ENCODE measurements at regions not wholly inside any gene's neighbourhood (a gene's known extent, or its start where the extent isn't known, plus 50 kb on each side); places are given as distances from the start of the nearest gene placed in this dataset.

- Histone ChIP-seq H3K27ac (no peak overlapping the region), H3K9me3 (no peaks in the 10 kb centered on the region), H3K27me3 (no peaks in the 10 kb centered on the region), H3K36me3 (no peaks in the 10 kb centered on the region), H3K4me3 (no peak overlapping the region), H3K4me1 (no peaks in the 10 kb centered on the region)
- TF ChIP-seq POLR2A (IDR thresholded peaks at IDR 0.05) (no peak), POLR2AphosphoS5 (IDR thresholded peaks at IDR 0.05) (no peak), EP300 (IDR thresholded peaks at IDR 0.05) (no peak), CTCF (IDR thresholded peaks at IDR 0.05) (no peak)
- no peak for DNase-seq (ENCODE audit: low spot score in 2 of 2)
- WGBS = 77% methylated on average over 2 of the region's 2 CpGs
Measured at GRCh38 chr11:110939471-110939870, 227.2 kb upstream of the ARHGAP20 start.

- no peak overlapping the region for H3K4me3 ChIP-seq
- no peaks in the 10 kb centered on the region for H3K9me3 ChIP-seq
- no peaks in the 10 kb centered on the region for H3K36me3 ChIP-seq
- TF ChIP-seq CTCF (IDR thresholded peaks at IDR 0.05) = no peak
- no peak for TF ChIP-seq EP300 (IDR thresholded peaks at IDR 0.05)
- TF ChIP-seq POLR2A (IDR thresholded peaks at IDR 0.05) = no peak
- no peak for TF ChIP-seq POLR2AphosphoS5 (IDR thresholded peaks at IDR 0.05)
- no peaks in the 10 kb centered on the region for H3K4me1 ChIP-seq
- H3K27me3 ChIP-seq = no peaks in the 10 kb centered on the region
- no peak overlapping the region for H3K27ac ChIP-seq
- DNase-seq (ENCODE audit: low spot score in 2 of 2) = no peak
- 90% methylated on average over 2 of the region's 2 CpGs for WGBS
Measured at GRCh38 chr11:110935018-110935640, 222.9 kb upstream of the ARHGAP20 start.

GRCh38 chr11:110929129-110929528, 216.9 kb upstream of the ARHGAP20 start:
- WGBS = 0% methylated on average over 1 of the region's 1 CpG
- TF ChIP-seq EP300 (IDR thresholded peaks at IDR 0.05) (no peak), CTCF (IDR thresholded peaks at IDR 0.05) (no peak), POLR2A (IDR thresholded peaks at IDR 0.05) (no peak), POLR2AphosphoS5 (IDR thresholded peaks at IDR 0.05) (no peak)

GRCh38 chr11:110928391-110928790, 216.2 kb upstream of the ARHGAP20 start:
- no peak for DNase-seq (ENCODE audit: low spot score in 2 of 2)
- Histone ChIP-seq H3K27me3 (no peaks in the 10 kb centered on the region), H3K4me1 (no peaks in the 10 kb centered on the region), H3K9me3 (no peaks in the 10 kb centered on the region), H3K4me3 (no peak overlapping the region), H3K36me3 (no peaks in the 10 kb centered on the region), H3K27ac (no peak overlapping the region)
- WGBS = 57% methylated on average over 2 of the region's 2 CpGs
- TF ChIP-seq CTCF (IDR thresholded peaks at IDR 0.05) (no peak), EP300 (IDR thresholded peaks at IDR 0.05) (no peak), POLR2A (IDR thresholded peaks at IDR 0.05) (no peak), POLR2AphosphoS5 (IDR thresholded peaks at IDR 0.05) (no peak)

More at GRCh38 chr11:110929129-110929528, 216.9 kb upstream of the ARHGAP20 start:
- no peaks in the 10 kb centered on the region for H3K36me3 ChIP-seq
- no peak overlapping the region for H3K4me3 ChIP-seq
- no peaks in the 10 kb centered on the region for H3K27me3 ChIP-seq
- no peak overlapping the region for H3K27ac ChIP-seq
- no peak for DNase-seq (ENCODE audit: low spot score in 2 of 2)
- H3K4me1 ChIP-seq = no peaks in the 10 kb centered on the region
- no peaks in the 10 kb centered on the region for H3K9me3 ChIP-seq

- DNase-seq (ENCODE audit: low spot score in 2 of 2) = no peak
- Histone ChIP-seq H3K4me3 (no peak overlapping the region), H3K4me1 (peaks cover 9% of the 10 kb centered on the region), H3K36me3 (no peaks in the 10 kb centered on the region), H3K27ac (no peak overlapping the region), H3K9me3 (no peaks in the 10 kb centered on the region), H3K27me3 (no peaks in the 10 kb centered on the region)
- TF ChIP-seq CTCF (IDR thresholded peaks at IDR 0.05) (no peak), POLR2AphosphoS5 (IDR thresholded peaks at IDR 0.05) (no peak), EP300 (IDR thresholded peaks at IDR 0.05) (no peak), POLR2A (IDR thresholded peaks at IDR 0.05) (no peak)
- 50% methylated on average over 3 of the region's 3 CpGs for WGBS
Measured at GRCh38 chr11:110921742-110922521, 209.7 kb upstream of the ARHGAP20 start.

Measured in suprapubic skin (tissue), 4 donors.